A673 (cell line): ENCODE measurements at regions not wholly inside any gene's neighbourhood (a gene's known extent, or its start where the extent isn't known, plus 50 kb on each side); places are given as distances from the start of the nearest gene placed in this dataset.

Source experiments
- CTCF ChIP-seq: fragments of 300-800, 200-600 bp; sonication (generic); conservative IDR thresholded peaks from 2 replicates; pipeline ENCODE4 v1.5.1; 2017; ENCODE audit warnings: low read depth, mild to moderate bottlenecking, antibody characterized with exemption, low read length, moderate library complexity, mixed read lengths
- EZH2 ChIP-seq: fragments of 200-600 bp; sonication (generic); IDR thresholded peaks from 2 replicates; pipeline ENCODE4 v1.6.1; 2017; ENCODE audit warnings: borderline replicate concordance, low read depth, mild to moderate bottlenecking, mixed read lengths, antibody characterized with exemption, low read length; ENCODE audit not compliant: poor library complexity, severe bottlenecking

GRCh38 chr17:14803826-14804225, 461.3 kb downstream of the PMP22 start:
- TF ChIP-seq CTCF (no peak), EZH2 (no peak)
